Umbilical cord (tissue), 1 donor: ENCODE measurements at regions not wholly inside any gene's neighbourhood (a gene's known extent, or its start where the extent isn't known, plus 50 kb on each side); places are given as distances from the start of the nearest gene placed in this dataset.

Experiments used
- DNase-seq: peaks from one replicate; pipeline ENCODE4 v3.0.0-alpha.2; 2015; ENCODE audit warnings: low spot score

GRCh38 chr1:239924741-239925350, 166.8 kb upstream of the FMN2 start:
- no peak for DNase-seq

- DNase-seq = no peak
These were observed 165.5 kb upstream of the FMN2 start for GRCh38 chr1:239926184-239926583.

DNA sequence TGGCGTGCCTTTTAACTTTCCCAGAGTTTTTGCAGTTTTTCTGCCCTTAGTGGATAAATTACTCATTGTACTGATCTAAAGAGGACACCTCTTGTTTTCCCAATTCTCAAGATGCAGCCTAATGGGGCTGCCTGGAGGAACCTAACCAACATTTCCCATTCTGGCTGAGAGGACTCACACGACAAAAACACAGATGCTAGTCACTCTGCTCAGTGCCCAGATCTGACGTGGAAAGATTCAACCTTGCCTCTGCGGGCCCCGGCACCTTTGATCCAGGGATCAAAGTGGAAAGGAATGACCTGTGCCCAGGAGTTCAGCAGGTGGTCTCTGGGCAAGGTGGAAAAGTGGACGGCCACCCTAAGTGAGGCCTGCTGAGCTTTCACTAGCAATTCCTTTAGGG, 162.4 kb upstream of the FMN2 start:
- no peak for DNase-seq

GRCh38 chr1:239930686-239931262, 160.9 kb upstream of the FMN2 start:
- no peak for DNase-seq

GRCh38 chr1:239931341-239931740, 160.3 kb upstream of the FMN2 start:
- no peak for DNase-seq

- DNase-seq = peak; percentile 79
These were observed 152.1 kb upstream of the FMN2 start for GRCh38 chr1:239939602-239940001.

DNA sequence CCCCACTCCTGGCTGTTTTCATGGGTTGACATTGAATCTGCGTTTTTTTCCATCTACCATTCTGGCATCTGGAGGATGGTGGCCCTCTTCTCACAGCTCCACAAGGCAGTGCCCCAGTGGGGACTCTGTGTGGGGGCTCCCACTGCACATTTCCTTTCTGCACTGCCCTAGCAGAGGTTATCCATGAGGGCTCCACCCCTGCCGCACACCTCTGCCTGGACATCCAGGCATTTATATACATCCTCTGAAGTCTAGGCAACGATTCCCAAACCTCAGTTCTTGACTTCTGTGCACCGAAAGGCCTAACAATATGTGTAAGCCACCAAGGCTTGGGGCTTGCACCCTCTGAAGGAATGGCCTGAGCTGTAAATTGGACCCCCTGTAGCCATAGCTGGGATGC, 147.9 kb upstream of the FMN2 start:
- no peak for DNase-seq

GRCh38 chr1:239944666-239945065, 147.0 kb upstream of the FMN2 start:
- no peak for DNase-seq

DNA sequence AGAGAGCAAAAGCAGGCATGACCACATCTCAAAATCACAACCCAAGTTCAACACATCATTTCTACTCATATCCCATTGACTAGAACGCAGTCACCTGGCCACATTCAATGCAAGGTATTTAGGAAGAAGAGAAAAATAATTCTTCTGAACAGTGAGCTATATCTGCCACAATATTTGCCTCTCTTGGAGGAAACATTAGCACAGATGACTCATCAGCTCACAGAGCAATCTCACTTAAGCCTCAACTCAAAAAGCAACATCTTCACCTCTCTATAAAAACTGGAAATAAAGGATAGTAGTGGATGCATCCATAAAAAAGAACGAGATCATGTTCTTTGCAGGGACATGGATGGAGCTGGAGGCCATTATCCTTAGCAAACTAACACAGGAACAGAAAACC, 143.9 kb upstream of the FMN2 start:
- DNase-seq = peak; percentile 64

DNA sequence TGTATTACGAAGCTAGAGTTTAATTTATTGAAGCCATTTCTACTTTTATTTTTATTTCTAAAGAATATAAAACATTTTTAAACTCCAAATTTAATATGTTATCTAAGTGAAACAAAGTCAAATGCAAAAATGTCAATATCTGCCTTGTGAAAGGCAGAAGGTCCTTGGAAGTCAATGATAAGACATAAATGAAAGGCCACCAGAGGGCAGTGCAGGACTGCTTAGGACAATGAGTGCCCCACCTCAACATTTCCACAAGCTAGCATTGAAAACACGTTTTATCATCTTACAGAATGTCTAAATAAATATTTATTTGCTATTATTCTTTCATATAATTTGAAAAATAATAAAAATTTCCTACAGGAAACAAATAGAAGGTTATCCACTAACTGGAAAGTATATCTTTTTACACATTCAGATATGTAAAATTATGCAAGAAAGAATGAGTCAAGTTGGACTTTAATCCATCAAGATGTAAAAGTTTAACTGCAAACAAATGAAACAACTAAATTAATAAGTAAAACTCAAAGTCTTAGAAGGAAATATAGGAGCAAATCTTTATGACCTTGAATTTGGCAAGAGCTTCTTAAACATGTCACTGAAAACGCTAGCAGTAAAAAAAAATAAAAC, 140.1 kb upstream of the FMN2 start:
- DNase-seq = peak; percentile 82

GRCh38 chr1:239952348-239953308, 139.1 kb upstream of the FMN2 start:
- DNase-seq = peak; percentile 4

GRCh38 chr1:239954836-239955235, 136.8 kb upstream of the FMN2 start:
- DNase-seq = no peak

DNA sequence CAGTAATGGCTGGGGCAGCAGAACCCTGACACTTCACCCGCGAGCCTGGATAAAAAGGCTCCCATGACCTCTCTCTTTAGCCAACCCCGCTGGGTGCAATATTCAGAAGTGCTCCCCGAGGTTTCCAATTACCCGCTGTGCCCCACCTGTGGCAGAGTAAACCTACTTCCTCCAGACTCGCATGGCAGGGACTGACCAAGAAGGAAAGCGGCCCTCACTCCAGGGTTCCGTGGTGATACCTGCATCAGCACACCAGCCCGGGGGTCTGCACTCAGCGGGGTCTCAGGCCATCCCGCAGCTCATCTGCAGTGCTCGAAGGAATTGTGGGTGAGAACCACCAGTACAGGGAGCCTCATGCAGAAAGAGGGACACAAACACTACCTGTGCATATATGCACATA, 136.3 kb upstream of the FMN2 start:
- no peak for DNase-seq

DNA sequence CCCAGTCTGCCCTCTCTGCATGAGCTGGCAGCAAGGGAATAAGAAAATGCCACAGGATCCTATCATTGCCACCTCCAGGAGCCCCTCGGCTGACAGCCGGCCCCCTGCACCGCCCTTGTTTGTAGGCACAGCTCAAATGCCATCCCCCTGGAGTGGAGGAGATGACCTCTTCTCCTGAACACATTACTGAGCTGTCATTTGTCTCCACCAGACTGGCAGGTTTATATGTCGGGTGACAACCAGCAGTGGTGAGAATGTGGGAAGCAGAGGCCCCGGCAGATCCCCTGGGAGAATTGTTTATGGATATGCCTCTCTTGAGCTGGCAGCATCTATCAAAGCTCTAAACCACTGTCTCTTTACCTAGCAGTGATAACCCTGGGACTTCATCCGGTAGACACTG, 135.4 kb upstream of the FMN2 start:
- DNase-seq = no peak

GRCh38 chr1:239958063-239958462, 133.6 kb upstream of the FMN2 start:
- no peak for DNase-seq

DNA sequence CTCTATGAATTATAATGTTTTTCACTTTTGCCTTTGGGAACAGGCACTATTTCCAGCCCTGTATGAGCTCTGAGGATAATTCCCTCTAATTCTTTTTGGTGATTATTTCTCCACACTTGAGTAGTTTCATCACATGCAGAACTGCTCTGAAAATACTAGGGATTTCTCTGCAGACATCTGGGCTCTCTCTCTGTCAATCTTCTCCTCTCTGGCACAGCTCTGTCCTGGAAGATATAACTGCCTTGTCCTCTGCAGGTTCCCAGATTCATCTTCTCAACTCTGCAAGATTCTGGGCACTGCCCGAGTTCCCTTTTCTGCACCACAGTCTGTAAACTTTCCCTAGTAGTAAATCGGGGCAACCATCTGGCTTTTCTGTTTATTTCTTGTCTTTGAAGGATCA, 131.3 kb upstream of the FMN2 start:
- peak; percentile 87 for DNase-seq

- peak; percentile 60 for DNase-seq
These were observed 127.8 kb upstream of the FMN2 start for GRCh38 chr1:239963856-239964255.

DNA sequence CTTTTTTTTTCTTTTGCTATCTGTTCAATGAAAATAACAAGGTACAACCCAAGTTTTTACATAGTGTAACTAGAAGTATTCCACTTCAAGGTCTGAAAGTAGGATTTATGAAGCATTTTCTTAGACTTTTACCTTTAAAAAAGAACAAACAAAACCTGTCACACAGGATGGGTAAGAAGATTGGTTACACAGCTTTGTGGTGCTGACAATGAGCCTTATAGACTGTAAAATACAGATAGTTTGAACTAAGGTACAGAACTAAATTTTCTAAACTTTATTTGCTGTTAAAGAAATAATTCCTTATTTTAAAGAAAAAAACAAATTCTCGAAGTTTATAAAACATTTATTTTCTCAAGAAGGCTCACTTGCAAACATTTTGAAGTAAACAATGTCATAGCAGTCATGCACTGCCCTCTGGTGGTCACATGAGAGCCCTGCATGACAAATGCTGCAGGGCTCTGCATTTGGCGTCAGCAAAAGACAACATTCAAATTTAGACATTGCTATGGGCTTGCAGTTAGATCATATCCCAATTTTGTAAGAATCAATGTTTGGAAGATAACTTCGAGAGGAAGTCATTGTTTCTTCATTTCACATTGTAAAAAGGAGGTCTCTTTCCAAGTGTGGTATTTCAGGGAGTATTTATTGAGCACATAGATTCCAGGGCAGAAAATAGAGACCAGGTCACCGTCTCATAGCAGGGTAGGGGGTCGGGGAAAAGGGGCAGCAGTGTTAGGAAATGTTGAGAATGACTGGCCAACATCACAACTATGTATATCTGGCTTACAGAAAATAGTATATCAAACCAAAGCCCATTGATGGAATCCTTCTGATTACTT, 115.3 kb upstream of the FMN2 start:
- DNase-seq = peak; percentile 73

- DNase-seq = no peak
These were observed 114.3 kb upstream of the FMN2 start for GRCh38 chr1:239977416-239977815.

DNA sequence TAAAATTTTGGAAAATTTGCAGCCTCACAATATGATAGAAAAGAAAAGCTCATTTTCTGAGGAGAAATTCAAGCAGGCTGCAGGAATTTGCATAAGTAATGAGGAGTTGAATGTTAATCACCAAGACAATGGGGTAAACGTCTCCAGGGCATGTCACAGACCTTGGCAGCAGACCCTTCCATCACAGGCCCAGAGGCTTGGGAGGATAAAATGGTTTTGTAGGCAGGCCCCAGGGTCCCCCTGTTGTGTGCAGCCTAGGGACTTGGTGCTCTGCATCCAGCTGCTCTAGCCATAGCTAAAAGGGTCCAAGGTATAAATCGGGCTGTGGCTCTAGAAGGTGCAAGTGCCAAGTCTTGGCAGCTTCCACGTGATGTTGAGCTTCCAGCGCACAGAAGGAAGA, 112.2 kb upstream of the FMN2 start:
- no peak for DNase-seq

GRCh38 chr1:239982762-239983161, 108.9 kb upstream of the FMN2 start:
- no peak for DNase-seq
